Astrocyte (in vitro differentiated cells and primary cell): ENCODE measurements at regions not wholly inside any gene's neighbourhood (a gene's known extent, or its start where the extent isn't known, plus 50 kb on each side); places are given as distances from the start of the nearest gene placed in this dataset.

Source experiments
- DNase-seq: peaks from one replicate; pipeline ENCODE4 v3.0.0-alpha.2; 2010; ENCODE audit warnings: low read depth
- FAIRE-seq: peaks from 2 replicates; lab custom pipeline; 2011; peaks lifted over from hg19 to GRCh38; lab: Jason Lieb, UNC
- H2AFZ ChIP-seq: 2 replicates; pipeline ENCODE4 v1.6.0; 2012; ENCODE audit warnings: low read depth, low read length, inconsistent platforms
- H3K27ac ChIP-seq: 2 replicates; pipeline ENCODE4 v1.5.1; 2011; ENCODE audit warnings: low read depth, low read length, inconsistent platforms
- H3K27me3 ChIP-seq: 2 replicates; pipeline ENCODE4 v1.6.0; 2011; ENCODE audit warnings: low read length, inconsistent platforms; ENCODE audit not compliant: insufficient read depth
- H3K36me3 ChIP-seq: 2 replicates; pipeline ENCODE4 v1.5.1; 2011; ENCODE audit warnings: low read length, inconsistent platforms; ENCODE audit not compliant: insufficient read depth
- H3K4me1 ChIP-seq: 2 replicates; pipeline ENCODE4 v1.5.1; 2011; ENCODE audit warnings: low read length, inconsistent platforms; ENCODE audit not compliant: insufficient read depth
- H3K4me2 ChIP-seq: 2 replicates; pipeline ENCODE4 v1.6.0; 2012; ENCODE audit warnings: low read length, inconsistent platforms
- H3K4me3 ChIP-seq: 2 replicates; pipeline ENCODE4 v1.5.1; 2011; ENCODE audit warnings: low read depth, mild to moderate bottlenecking, low read length, inconsistent platforms; ENCODE audit not compliant: insufficient read depth
- H3K79me2 ChIP-seq: 2 replicates; pipeline ENCODE4 v1.6.0; 2012; ENCODE audit warnings: mild to moderate bottlenecking, low read length, inconsistent platforms; ENCODE audit not compliant: insufficient read depth
- H3K9ac ChIP-seq: 2 replicates; pipeline ENCODE4 v1.6.0; 2012; ENCODE audit warnings: mild to moderate bottlenecking, low read length, inconsistent platforms
- H3K9me3 ChIP-seq: 2 replicates; pipeline ENCODE4 v1.5.1; 2012; ENCODE audit warnings: low read depth, mild to moderate bottlenecking, low read length, inconsistent platforms; ENCODE audit not compliant: insufficient read depth
- H4K20me1 ChIP-seq: 2 replicates; pipeline ENCODE4 v1.6.0; 2012; ENCODE audit warnings: low read length, inconsistent platforms; ENCODE audit not compliant: insufficient read depth
- H3K27ac Mint-ChIP-seq: one replicate; pipeline ENCODE4 v1.8.0; 2021; ENCODE audit warnings: mild to moderate bottlenecking, mixed read lengths; ENCODE audit not compliant: unreplicated experiment
- H3K27me3 Mint-ChIP-seq: one replicate; pipeline ENCODE4 v1.8.0; 2021; ENCODE audit warnings: low read depth, mixed read lengths; ENCODE audit not compliant: unreplicated experiment
- H3K36me3 Mint-ChIP-seq: one replicate; pipeline ENCODE4 v1.8.0; 2021; ENCODE audit warnings: low read depth, mixed read lengths; ENCODE audit not compliant: unreplicated experiment
- H3K4me1 Mint-ChIP-seq: one replicate; pipeline ENCODE4 v1.8.0; 2021; ENCODE audit warnings: low read depth, mixed read lengths; ENCODE audit not compliant: unreplicated experiment
- H3K4me3 Mint-ChIP-seq: one replicate; pipeline ENCODE4 v1.8.0; 2021; ENCODE audit warnings: mild to moderate bottlenecking, moderate library complexity, mixed read lengths; ENCODE audit not compliant: unreplicated experiment
- H3K9me3 Mint-ChIP-seq: one replicate; pipeline ENCODE4 v1.8.0; 2021; ENCODE audit warnings: mild to moderate bottlenecking, mixed read lengths; ENCODE audit not compliant: unreplicated experiment
- CTCF ChIP-seq: IDR thresholded peaks from 2 replicates; pipeline ENCODE4 v1.5.1; 2011; ENCODE audit warnings: low read depth, mild to moderate bottlenecking, inconsistent platforms, low read length, moderate library complexity; ENCODE audit not compliant: insufficient read depth
- EZH2 ChIP-seq: IDR thresholded peaks from 2 replicates; pipeline ENCODE4 v1.6.1; 2012; ENCODE audit warnings: mild to moderate bottlenecking, low read length, inconsistent platforms; ENCODE audit not compliant: insufficient read depth

GRCh38 chr13:72657379-72657778, 70.0 kb downstream of the MZT1 start:
- H3K4me1 Mint-ChIP-seq: no peaks in the 10 kb centered on the region
- Histone ChIP-seq H4K20me1 (no peaks in the 10 kb centered on the region), H2AFZ (no peak overlapping the region), H3K27ac (no peak overlapping the region), H3K4me1 (peaks cover 7% of the 10 kb centered on the region), H3K79me2 (no peaks in the 10 kb centered on the region), H3K36me3 (no peaks in the 10 kb centered on the region), H3K4me2 (no peak overlapping the region), H3K9me3 (no peaks in the 10 kb centered on the region), H3K9ac (no peak overlapping the region), H3K27me3 (no peaks in the 10 kb centered on the region), H3K4me3 (no peak overlapping the region)
- FAIRE-seq (no peak), DNase-seq (no peak)
- no peak overlapping the region for H3K27ac Mint-ChIP-seq
- no peak overlapping the region for H3K4me3 Mint-ChIP-seq
- no peak for TF ChIP-seq CTCF
- no peak for TF ChIP-seq EZH2
- peaks cover 3% of the 10 kb centered on the region for H3K9me3 Mint-ChIP-seq
- no peaks in the 10 kb centered on the region for H3K27me3 Mint-ChIP-seq
- no peaks in the 10 kb centered on the region for H3K36me3 Mint-ChIP-seq

- Histone ChIP-seq H3K36me3 (no peaks in the 10 kb centered on the region), H4K20me1 (no peaks in the 10 kb centered on the region), H3K79me2 (no peaks in the 10 kb centered on the region), H3K27ac (no peak overlapping the region), H3K27me3 (no peaks in the 10 kb centered on the region), H3K9ac (no peak overlapping the region), H3K4me1 (peaks cover 9% of the 10 kb centered on the region), H3K4me2 (no peak overlapping the region), H3K4me3 (no peak overlapping the region), H2AFZ (no peak overlapping the region), H3K9me3 (no peaks in the 10 kb centered on the region)
- no peak overlapping the region for H3K27ac Mint-ChIP-seq
- H3K4me1 Mint-ChIP-seq: no peaks in the 10 kb centered on the region
- FAIRE-seq (no peak), DNase-seq (no peak)
- TF ChIP-seq EZH2 (no peak), CTCF (no peak)
- H3K9me3 Mint-ChIP-seq: peaks cover 3% of the 10 kb centered on the region
- H3K27me3 Mint-ChIP-seq: no peaks in the 10 kb centered on the region
- no peaks in the 10 kb centered on the region for H3K36me3 Mint-ChIP-seq
- H3K4me3 Mint-ChIP-seq: no peak overlapping the region
These were observed 71.1 kb downstream of the MZT1 start for GRCh38 chr13:72656357-72656756.

- H3K9me3 ChIP-seq: no peaks in the 10 kb centered on the region
- FAIRE-seq: no peak
These were observed 73.9 kb downstream of the MZT1 start for GRCh38 chr13:72653506-72653905.

More at GRCh38 chr13:72653506-72653905, 73.9 kb downstream of the MZT1 start:
- no peak overlapping the region for H3K4me3 ChIP-seq
- no peak overlapping the region for H3K27ac ChIP-seq
- no peaks in the 10 kb centered on the region for H3K79me2 ChIP-seq
- no peak overlapping the region for H3K9ac ChIP-seq
- H3K4me1 ChIP-seq: peaks cover 9% of the 10 kb centered on the region
- H3K27me3 ChIP-seq: peaks cover 4% of the 10 kb centered on the region
- Mint-ChIP-seq H3K4me1 (no peaks in the 10 kb centered on the region), H3K36me3 (no peaks in the 10 kb centered on the region), H3K27ac (no peak overlapping the region), H3K27me3 (no peaks in the 10 kb centered on the region), H3K4me3 (no peak overlapping the region), H3K9me3 (peaks cover 3% of the 10 kb centered on the region)
- no peaks in the 10 kb centered on the region for H3K36me3 ChIP-seq
- TF ChIP-seq CTCF (no peak), EZH2 (no peak)
- no peaks in the 10 kb centered on the region for H4K20me1 ChIP-seq
- no peak overlapping the region for H2AFZ ChIP-seq
- no peak overlapping the region for H3K4me2 ChIP-seq
- no peak for DNase-seq
